ENCODE measurements at regions not wholly inside any gene's neighbourhood (a gene's known extent, or its start where the extent isn't known, plus 50 kb on each side); places are given as distances from the start of the nearest gene placed in this dataset.
"Not testable (repeated sequence)": the region's sequence is repeated elsewhere in the genome, so short reads cannot be mapped to it uniquely, and the experiment has no call there.

DNA sequence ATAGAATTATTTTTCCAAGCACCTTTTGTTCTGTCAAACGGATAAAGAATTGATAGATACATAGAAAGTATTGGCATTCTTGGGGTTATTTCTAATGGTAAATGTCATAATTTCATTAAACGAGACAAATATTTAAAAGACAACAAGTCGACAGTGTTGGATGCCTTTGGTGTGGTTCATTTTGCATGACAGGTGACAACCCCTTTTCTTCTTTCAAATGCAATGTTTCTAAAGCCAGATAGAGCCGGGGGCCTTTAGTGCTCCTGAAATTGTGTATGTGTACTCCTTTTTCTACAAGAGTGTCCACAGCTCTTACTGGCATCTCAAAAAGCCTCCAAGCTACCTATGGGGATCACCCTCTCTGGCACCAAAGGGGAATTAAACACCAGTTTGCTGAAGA is 350.8 kb upstream of the ID2 start:
- intact Hi-C loops (cut with DNase I; ENCODE audit: low total_unique reads): no loop called here
- 65 to 94% (median 69%) methylated on average over 4 of the region's 4 CpGs for WGBS, 5 donors
- no peak overlapping the region for H3K4me3 ChIP-seq
- no peak overlapping the region for H3K27ac ChIP-seq
- peaks cover 0 to 7% (median 2%) of the 10 kb centered on the region in 4 donors for H3K4me1 ChIP-seq
- no peaks in the 10 kb centered on the region for H3K9me3 ChIP-seq
- no peak for DNase-seq
- H3K27me3 ChIP-seq: no peaks in the 10 kb centered on the region
- TF ChIP-seq, protein P1, sequence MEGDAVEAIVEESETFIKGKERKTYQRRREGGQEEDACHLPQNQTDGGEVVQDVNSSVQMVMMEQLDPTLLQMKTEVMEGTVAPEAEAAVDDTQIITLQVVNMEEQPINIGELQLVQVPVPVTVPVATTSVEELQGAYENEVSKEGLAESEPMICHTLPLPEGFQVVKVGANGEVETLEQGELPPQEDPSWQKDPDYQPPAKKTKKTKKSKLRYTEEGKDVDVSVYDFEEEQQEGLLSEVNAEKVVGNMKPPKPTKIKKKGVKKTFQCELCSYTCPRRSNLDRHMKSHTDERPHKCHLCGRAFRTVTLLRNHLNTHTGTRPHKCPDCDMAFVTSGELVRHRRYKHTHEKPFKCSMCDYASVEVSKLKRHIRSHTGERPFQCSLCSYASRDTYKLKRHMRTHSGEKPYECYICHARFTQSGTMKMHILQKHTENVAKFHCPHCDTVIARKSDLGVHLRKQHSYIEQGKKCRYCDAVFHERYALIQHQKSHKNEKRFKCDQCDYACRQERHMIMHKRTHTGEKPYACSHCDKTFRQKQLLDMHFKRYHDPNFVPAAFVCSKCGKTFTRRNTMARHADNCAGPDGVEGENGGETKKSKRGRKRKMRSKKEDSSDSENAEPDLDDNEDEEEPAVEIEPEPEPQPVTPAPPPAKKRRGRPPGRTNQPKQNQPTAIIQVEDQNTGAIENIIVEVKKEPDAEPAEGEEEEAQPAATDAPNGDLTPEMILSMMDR (IDR thresholded peaks at IDR 0.05): no peak
- TF ChIP-seq POLR2A (IDR thresholded peaks at IDR 0.05): no peak
- TF ChIP-seq EP300 (IDR thresholded peaks at IDR 0.05): no peak
- TF ChIP-seq POLR2AphosphoS5 (IDR thresholded peaks at IDR 0.05): no peak
- H3K36me3 ChIP-seq: no peaks in the 10 kb centered on the region

DNA sequence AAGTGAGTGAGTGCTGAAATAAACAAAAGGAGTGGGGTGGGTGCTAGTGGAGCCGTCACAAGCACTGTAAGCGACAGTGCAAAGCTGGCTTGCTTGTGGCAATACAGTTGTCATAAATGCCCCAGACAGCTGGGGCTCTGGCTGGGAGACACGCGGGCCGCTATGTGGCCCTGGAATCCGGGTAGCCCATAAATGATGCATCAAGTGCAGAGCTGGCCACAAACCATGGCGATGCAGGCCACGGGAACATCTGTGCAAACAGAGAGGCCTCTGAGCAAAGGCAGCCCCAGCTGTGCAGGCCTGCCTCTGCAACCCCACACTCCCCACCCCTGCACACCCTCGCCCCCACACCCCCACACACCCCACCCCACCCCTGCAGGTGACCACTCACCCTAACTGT is 349.2 kb upstream of the ID2 start:
- intact Hi-C loops (cut with DNase I; ENCODE audit: low total_unique reads): no loop called here
- peaks cover 0 to 7% (median 2%) of the 10 kb centered on the region in 4 donors for H3K4me1 ChIP-seq
- TF ChIP-seq POLR2AphosphoS5 (IDR thresholded peaks at IDR 0.05) (no peak), EP300 (IDR thresholded peaks at IDR 0.05) (no peak), POLR2A (IDR thresholded peaks at IDR 0.05) (no peak)
- TF ChIP-seq, protein P1 (IDR thresholded peaks at IDR 0.05): no peak
- no peak overlapping the region for H3K27ac ChIP-seq
- H3K9me3 ChIP-seq: no peaks in the 10 kb centered on the region
- no peaks in the 10 kb centered on the region for H3K27me3 ChIP-seq
- WGBS, 5 donors: 76 to 90% (median 85%) methylated on average over 7 to 9 of the region's 9 CpGs
- H3K36me3 ChIP-seq: no peaks in the 10 kb centered on the region
- no peak overlapping the region for H3K4me3 ChIP-seq
- DNase-seq: no peak

DNA sequence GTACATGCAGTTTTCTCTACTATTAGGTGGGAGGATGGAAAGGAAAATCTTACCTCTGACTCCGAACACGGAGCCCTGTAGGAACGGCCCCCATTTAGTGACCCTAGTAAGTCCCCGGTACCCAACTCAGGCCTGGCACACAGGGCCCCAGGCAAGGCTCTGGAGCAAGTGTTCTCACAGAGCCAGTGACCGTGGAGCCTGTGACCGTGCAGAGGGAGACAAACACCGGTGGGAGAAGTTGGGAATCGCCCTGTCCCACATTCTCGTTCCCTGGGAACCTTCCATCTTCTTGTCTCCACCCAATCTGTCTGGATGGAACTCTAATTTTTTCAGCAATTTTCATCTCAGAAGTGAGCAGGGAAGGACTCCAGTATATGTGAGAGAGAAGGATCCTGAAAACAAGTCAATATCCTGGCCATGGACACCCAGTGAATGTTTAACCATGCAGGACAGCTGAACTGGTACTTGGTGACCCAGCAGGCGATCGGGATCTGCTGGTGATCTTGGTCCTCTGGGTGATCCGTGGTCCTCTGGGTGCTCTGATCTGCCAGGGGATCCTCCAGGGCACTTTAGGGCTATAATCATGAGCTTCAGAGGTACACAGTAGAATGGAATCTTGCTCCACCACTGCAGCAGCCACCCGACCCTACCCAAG is 348.6 kb upstream of the ID2 start:
- TF ChIP-seq POLR2AphosphoS5 (IDR thresholded peaks at IDR 0.05) (no peak), EP300 (IDR thresholded peaks at IDR 0.05) (no peak), POLR2A (IDR thresholded peaks at IDR 0.05) (no peak)
- TF ChIP-seq, protein P1 (IDR thresholded peaks at IDR 0.05): no peak
- intact Hi-C loops (cut with DNase I; ENCODE audit: low total_unique reads): no loop called here
- Histone ChIP-seq H3K36me3 (no peaks in the 10 kb centered on the region), H3K27me3 (no peaks in the 10 kb centered on the region), H3K4me3 (no peak overlapping the region), H3K27ac (no peak overlapping the region), H3K4me1 (peaks cover 0 to 7% (median 2%) of the 10 kb centered on the region in 4 donors), H3K9me3 (no peaks in the 10 kb centered on the region)
- DNase-seq: no peak
- WGBS, 5 donors: 92 to 97% (median 94%) methylated on average over 13 of the region's 13 CpGs

DNA sequence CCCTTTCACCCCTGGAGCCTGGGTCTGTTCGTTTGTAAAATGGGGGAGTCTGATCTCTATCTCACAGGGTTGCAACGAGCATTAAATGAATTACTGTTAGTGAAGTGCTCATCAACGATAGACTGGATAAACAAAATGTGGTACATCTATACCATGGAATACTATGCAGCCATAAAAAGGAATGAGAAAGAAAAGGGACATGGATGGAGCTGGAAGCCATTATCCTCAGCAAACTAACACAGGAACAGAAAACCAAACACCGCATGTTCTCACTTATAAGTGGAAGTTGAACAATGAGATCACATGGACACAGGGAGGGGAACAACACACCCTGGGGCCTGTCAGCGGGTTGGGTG is 348.0 kb upstream of the ID2 start:
- H3K27me3 ChIP-seq; H3K4me3 ChIP-seq; H3K36me3 ChIP-seq; H3K4me1 ChIP-seq; H3K27ac ChIP-seq; DNase-seq; intact Hi-C loops (cut with DNase I; ENCODE audit: low total_unique reads); H3K9me3 ChIP-seq: not testable (repeated sequence)
- 79 to 87% (median 84%) methylated on average over 5 of the region's 5 CpGs for WGBS, 5 donors

DNA sequence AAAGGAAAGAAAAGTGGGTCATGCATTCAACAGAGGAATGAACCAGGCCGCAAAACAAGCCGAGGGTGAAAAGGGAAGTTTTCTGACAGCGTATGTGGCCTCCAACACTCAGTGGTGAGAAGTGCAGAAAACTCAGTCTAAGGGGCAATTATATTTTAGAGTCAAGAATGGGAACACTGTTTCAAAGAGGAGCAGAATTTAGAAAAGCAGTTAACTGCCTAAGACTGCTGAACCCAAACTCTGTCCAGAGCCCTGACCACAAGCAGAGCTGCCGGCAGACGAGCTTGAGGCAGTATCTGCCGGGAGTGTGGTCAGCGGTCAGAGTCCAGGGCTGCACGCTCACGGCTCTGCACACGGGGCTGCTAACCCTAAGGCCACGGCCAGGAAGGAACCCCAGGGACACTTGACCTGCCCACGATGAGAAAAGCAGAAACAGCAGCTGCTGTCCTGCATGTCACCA is 347.0 kb upstream of the ID2 start:
- intact Hi-C loops (cut with DNase I; ENCODE audit: low total_unique reads): no loop called here
- TF ChIP-seq, protein P1 (IDR thresholded peaks at IDR 0.05): no peak
- TF ChIP-seq POLR2AphosphoS5 (IDR thresholded peaks at IDR 0.05) (no peak), POLR2A (IDR thresholded peaks at IDR 0.05) (no peak), EP300 (IDR thresholded peaks at IDR 0.05) (no peak)
- no peaks in the 10 kb centered on the region for H3K9me3 ChIP-seq
- 64 to 84% (median 77%) methylated on average over 12 of the region's 12 CpGs for WGBS, 5 donors
- peaks cover 0 to 4% (median 2%) of the 10 kb centered on the region in 4 donors for H3K4me1 ChIP-seq
- no peak for DNase-seq
- H3K36me3 ChIP-seq: no peaks in the 10 kb centered on the region
- H3K27me3 ChIP-seq: no peaks in the 10 kb centered on the region
- no peak overlapping the region for H3K27ac ChIP-seq
- H3K4me3 ChIP-seq: no peak overlapping the region
